K562 (cell line): ENCODE measurements at regions not wholly inside any gene's neighbourhood (a gene's known extent, or its start where the extent isn't known, plus 50 kb on each side); places are given as distances from the start of the nearest gene placed in this dataset. TPM values are rescaled to one million over a fixed set of nuclear protein-coding genes. Genes with fewer than 3 reads are reported as not detected.

Experiments
- ATAC-seq: fragments of 200-7000 bp; cut with Tn5 transposase; 3 replicates; pipeline ENCODE4 v1.9.1; 2020; ENCODE audit warnings: moderate library complexity
- BruUV-seq: library from RNA; stranded (reverse); fragments of 400-500 nt; replicated peaks from 2 replicates; lab custom pipeline; 2021; lab: Mats Ljungman, UMichigan
- CTCF ChIA-PET: fragments of 300-600 bp; formaldehyde crosslinking; extraction: SDS; loops from one replicate; lab custom pipeline; 2021; ENCODE audit warnings: low intra/inter-chr PET ratio; lab: Yijun Ruan, JAX
- POLR2A ChIA-PET: fragments of 300-600, 350-650 bp; sonication (Branson Sonifier 250); formaldehyde crosslinking; extraction: SDS; loops from one replicate; lab custom pipeline; 2021; ENCODE audit warnings: antibody characterized with exemption, inconsistent platforms; lab: Yijun Ruan, JAX
- DNase-seq, 4 experiments: peaks; one replicate each; pipeline versions ENCODE4 v3.0.0 to v3.0.0-alpha.2; 2011 to 2018; ENCODE audit warnings: low spot score in 3 of 4, mixed read lengths in 3 of 4; ENCODE audit errors: extremely low read depth in 1 of 4
- FAIRE-seq: peaks from 2 replicates; lab custom pipeline; 2011; peaks lifted over from hg19 to GRCh38; lab: Jason Lieb, UNC
- H2AFZ ChIP-seq: 2 replicates; pipeline ENCODE4 v1.6.0; 2011; ENCODE audit warnings: low read depth, low read length, control low read depth, inconsistent platforms
- H3K27ac ChIP-seq: fragments of 200-600 bp; 3 replicates; pipeline ENCODE4 v1.8.0; 2011; ENCODE audit warnings: low read depth, mild to moderate bottlenecking, control low read depth, inconsistent platforms, low read length, moderate library complexity, mixed read lengths; ENCODE audit errors: extremely low read depth
- H3K27me3 ChIP-seq, 2 experiments: fragments of 300-600 bp in 1 of 2; 2 replicates in 1 of 2; 3 replicates in 1 of 2; pipeline versions ENCODE4 v1.6.0 to v1.8.0; 2011; ENCODE audit warnings: inconsistent platforms in 2 of 2, low read length in 2 of 2, mild to moderate bottlenecking in 1 of 2, mixed read lengths in 1 of 2, moderate library complexity in 1 of 2; ENCODE audit not compliant: control insufficient read depth in 2 of 2, insufficient read depth in 2 of 2
- H3K36me3 ChIP-seq: fragments of 300-600 bp; 3 replicates; pipeline ENCODE4 v1.8.0; 2011; ENCODE audit warnings: mild to moderate bottlenecking, low read length, inconsistent platforms; ENCODE audit not compliant: control insufficient read depth, insufficient read depth
- H3K4me1 ChIP-seq, 2 experiments: fragments of 200-600 bp in 1 of 2; replicated peaks in 1 of 2; 2 replicates in 1 of 2; 3 replicates in 1 of 2; pipeline versions ENCODE4 v1.5.1 to v1.8.0; 2011; ENCODE audit warnings: inconsistent platforms in 2 of 2, low read length in 2 of 2, mild to moderate bottlenecking in 1 of 2, mixed read lengths in 1 of 2, moderate library complexity in 1 of 2; ENCODE audit not compliant: control insufficient read depth in 2 of 2, insufficient read depth in 2 of 2
- H3K4me2 ChIP-seq: 2 replicates; pipeline ENCODE4 v1.6.1; 2011; ENCODE audit warnings: low read length, control low read depth, inconsistent platforms, mixed read lengths; ENCODE audit not compliant: insufficient read depth
- H3K4me3 ChIP-seq: fragments of 200-600 bp; sonication (generic), shearing (Covaris generic); 2 replicates; pipeline ENCODE4 v1.5.1; 2016; ENCODE audit warnings: control low read depth, inconsistent platforms
- H3K79me2 ChIP-seq: fragments of 200-600 bp; 3 replicates; pipeline ENCODE4 v1.8.0; 2011; ENCODE audit warnings: low read length, inconsistent platforms; ENCODE audit not compliant: control insufficient read depth, insufficient read depth
- H3K9ac ChIP-seq, 2 experiments: 2 replicates each; pipeline versions ENCODE4 v1.6.0 to v1.6.1; 2011; ENCODE audit warnings: low read depth in 2 of 2, low read length in 2 of 2, control low read depth in 1 of 2, inconsistent platforms in 1 of 2, mild to moderate bottlenecking in 1 of 2, mixed read lengths in 1 of 2; ENCODE audit not compliant: insufficient read depth in 1 of 2
- H3K9me1 ChIP-seq: one replicate; pipeline ENCODE4 v1.6.0; 2011; ENCODE audit warnings: inconsistent platforms, mild to moderate bottlenecking, low read length, moderate library complexity; ENCODE audit not compliant: control insufficient read depth, insufficient read depth
- H3K9me3 ChIP-seq: replicated peaks from 2 replicates; pipeline ENCODE4 v1.5.1; 2011; ENCODE audit warnings: low read depth, low read length, inconsistent platforms; ENCODE audit not compliant: control insufficient read depth, insufficient read depth
- H4K20me1 ChIP-seq: replicated peaks from 2 replicates; pipeline ENCODE4 v1.6.1; 2011; ENCODE audit warnings: low read length, inconsistent platforms, mixed read lengths; ENCODE audit not compliant: control insufficient read depth, insufficient read depth
- ELF1 ChIP-seq: fragments of 200-800 bp; sonication (Bioruptor generic); IDR thresholded peaks from 2 replicates; pipeline ENCODE4 v1.6.1; 2016; ENCODE audit warnings: missing genetic modification characterization, missing compliant biosample characterization
- EP400 ChIP-seq: fragments of 450-650 bp; IDR thresholded peaks from 2 replicates; pipeline ENCODE4 v1.6.1; 2017; ENCODE audit warnings: antibody characterized with exemption, mild to moderate bottlenecking, moderate library complexity
- PHF8 ChIP-seq: fragments of 200-600 bp; sonication (generic); IDR thresholded peaks from 2 replicates; pipeline ENCODE4 v1.6.1; 2012; ENCODE audit warnings: mixed run types, mild to moderate bottlenecking, inconsistent platforms, low read length, moderate library complexity, borderline replicate concordance
- SMAD2 ChIP-seq: fragments of 150-350 bp; IDR thresholded peaks from 2 replicates; pipeline ENCODE4 v1.6.1; 2014; ENCODE audit warnings: low read depth, mild to moderate bottlenecking, low read length
- WGBS: fragments of 100-300 bp; shearing (Covaris generic); methylation state at CpG from one replicate; pipeline ENCODE4 v1.1.6; 2016; ENCODE audit warnings: low coverage, mixed read lengths; ENCODE audit not compliant: insufficient coverage; ENCODE audit errors: missing lambda C conversion rate; 5-methylcytosine and 5-hydroxymethylcytosine counted together
- in situ Hi-C: fragments of 300-500 bp; cut with MboI; formaldehyde crosslinking; loops from 4 replicates; pipeline ENCODE4 v1.15.0; 2018; ENCODE audit warnings: inconsistent platforms, mixed read lengths
- intact Hi-C: fragments of 100-400 bp; cut with micrococcal nuclease; formaldehyde crosslinking; loops from 2 replicates; pipeline ENCODE4 v1.14.2; 2022
- small RNA-seq: library from RNA; depleted of rRNA; stranded (forward); fragments of <200 nt; gene quantifications from one replicate; pipeline ENCODE3, GENCODE V24; 2014

DNA sequence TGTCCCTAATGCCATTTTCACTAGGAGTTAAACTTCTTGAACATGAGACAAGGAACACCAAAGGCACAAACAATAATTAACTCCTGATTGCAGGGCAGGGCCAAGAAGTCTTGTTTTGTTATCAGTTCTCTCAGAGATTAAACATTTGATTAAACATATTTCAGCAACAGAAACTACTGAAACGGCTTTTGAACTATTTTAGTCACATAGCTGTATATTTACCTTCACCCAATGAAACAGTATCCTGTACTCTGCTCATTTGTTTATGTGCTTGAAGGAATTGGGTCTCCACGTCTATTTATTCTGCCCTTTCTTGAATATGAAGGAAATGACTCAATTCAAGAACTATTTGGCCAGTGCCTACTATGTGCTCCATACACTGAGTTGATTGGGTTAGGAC is 51.3 kb upstream of the PTCSC3 start (continued):
- no peak for TF ChIP-seq EP400

DNA sequence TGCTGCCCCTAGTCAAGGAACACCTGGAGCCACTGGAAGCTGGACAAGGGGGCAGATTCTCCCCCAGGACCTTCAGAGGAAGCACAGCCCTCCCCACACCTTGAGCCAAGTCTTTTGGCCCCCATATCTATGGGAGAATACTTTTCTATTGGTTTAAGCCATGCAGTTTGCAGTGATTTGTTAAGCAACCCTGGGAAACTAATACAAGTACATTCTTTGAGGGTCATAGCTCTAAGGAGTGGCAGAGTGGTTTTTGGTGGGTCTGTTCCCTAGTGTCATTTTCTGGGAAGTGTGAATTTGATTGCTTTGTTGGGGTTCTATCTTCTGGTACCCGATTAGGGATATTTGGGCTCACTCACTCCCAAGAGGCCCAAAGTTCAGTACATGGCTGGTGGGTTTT is 50.8 kb upstream of the PTCSC3 start:
- Histone ChIP-seq H3K4me3 (no peak overlapping the region), H4K20me1 (no peaks in the 10 kb centered on the region), H3K27ac (no peak overlapping the region), H3K9ac (no peak overlapping the region), H2AFZ (no peak overlapping the region), H3K36me3 (no peaks in the 10 kb centered on the region), H3K4me1 (peaks cover 0 to 3% of the 10 kb centered on the region in 2 experiments; a peak in 3 of 5 replicates), H3K27me3 (no peaks in the 10 kb centered on the region; a peak in 3 of 5 replicates), H3K79me2 (no peaks in the 10 kb centered on the region), H3K9me1 (no peaks in the 10 kb centered on the region), H3K9me3 (no peaks in the 10 kb centered on the region), H3K4me2 (no peak overlapping the region)
- POLR2A ChIA-PET: no interaction called here
- CTCF ChIA-PET: no interaction called here
- no peak for DNase-seq
- no peak for ATAC-seq
- TF ChIP-seq PHF8 (no peak), ELF1 (tag) (no peak), SMAD2 (no peak)
- WGBS: 0% methylated on average over 1 of the region's 1 CpG
- intact Hi-C loops (no loop called here), in situ Hi-C loops (no loop called here)
- no TSS peak for BruUV-seq
- FAIRE-seq: no peak

Small RNA genes in the stretch of these regions (small RNA-seq; reads per million reads assigned to genes)
- not detected for gene RN7SKP21
